Memory B cell (primary cell): ENCODE measurements at regions not wholly inside any gene's neighbourhood (a gene's known extent, or its start where the extent isn't known, plus 50 kb on each side); places are given as distances from the start of the nearest gene placed in this dataset.
"Not testable (repeated sequence)": the region's sequence is repeated elsewhere in the genome, so short reads cannot be mapped to it uniquely, and the experiment has no call there.

ENCODE experiments used
- ATAC-seq: fragments of 150-1000 bp; cut with Tn5 transposase; 2 replicates; pipeline ENCODE4 v1.10.0; 2021; ENCODE audit warnings: low read depth, mild to moderate bottlenecking, moderate library complexity
- DNase-seq, 2 donors: peaks; one replicate each; pipeline ENCODE4 v3.0.0; 2022; ENCODE audit warnings: low spot score in 2 of 2
- H3K27ac Mint-ChIP-seq: one replicate; pipeline ENCODE4 v1.8.0; 2022; ENCODE audit warnings: mild to moderate bottlenecking, moderate library complexity, mixed read lengths
- H3K27me3 Mint-ChIP-seq: one replicate; pipeline ENCODE4 v1.8.0; 2022; ENCODE audit warnings: mixed read lengths
- H3K36me3 Mint-ChIP-seq: one replicate; pipeline ENCODE4 v1.8.0; 2022; ENCODE audit warnings: mild to moderate bottlenecking, mixed read lengths
- H3K4me1 Mint-ChIP-seq: one replicate; pipeline ENCODE4 v1.8.0; 2022; ENCODE audit warnings: mixed read lengths
- H3K4me3 Mint-ChIP-seq: one replicate; pipeline ENCODE4 v1.8.0; 2022; ENCODE audit warnings: mild to moderate bottlenecking, moderate library complexity, mixed read lengths
- H3K9me3 Mint-ChIP-seq: one replicate; pipeline ENCODE4 v1.8.0; 2022; ENCODE audit warnings: mixed read lengths

GRCh38 chr6:91940801-91941200 lies 1353.9 kb upstream of the MAP3K7 start:
- no peaks in the 10 kb centered on the region for H3K27me3 Mint-ChIP-seq
- ATAC-seq, result no peak
- H3K4me3 Mint-ChIP-seq, result no peak overlapping the region
- H3K36me3 Mint-ChIP-seq, result no peaks in the 10 kb centered on the region
- H3K9me3 Mint-ChIP-seq, result peaks cover 7% of the 10 kb centered on the region
- H3K4me1 Mint-ChIP-seq, result no peaks in the 10 kb centered on the region
- no peak overlapping the region for H3K27ac Mint-ChIP-seq
- DNase-seq, result no peak

- no peak overlapping the region for H3K4me3 Mint-ChIP-seq
- DNase-seq (no peak), ATAC-seq (no peak)
- H3K4me1 Mint-ChIP-seq, result no peaks in the 10 kb centered on the region
- H3K9me3 Mint-ChIP-seq, result peaks cover 11% of the 10 kb centered on the region
- no peaks in the 10 kb centered on the region for H3K36me3 Mint-ChIP-seq
- H3K27ac Mint-ChIP-seq, result no peak overlapping the region
- no peaks in the 10 kb centered on the region for H3K27me3 Mint-ChIP-seq
Measured at GRCh38 chr6:91926827-91927226, 1340.0 kb upstream of the MAP3K7 start.

DNA sequence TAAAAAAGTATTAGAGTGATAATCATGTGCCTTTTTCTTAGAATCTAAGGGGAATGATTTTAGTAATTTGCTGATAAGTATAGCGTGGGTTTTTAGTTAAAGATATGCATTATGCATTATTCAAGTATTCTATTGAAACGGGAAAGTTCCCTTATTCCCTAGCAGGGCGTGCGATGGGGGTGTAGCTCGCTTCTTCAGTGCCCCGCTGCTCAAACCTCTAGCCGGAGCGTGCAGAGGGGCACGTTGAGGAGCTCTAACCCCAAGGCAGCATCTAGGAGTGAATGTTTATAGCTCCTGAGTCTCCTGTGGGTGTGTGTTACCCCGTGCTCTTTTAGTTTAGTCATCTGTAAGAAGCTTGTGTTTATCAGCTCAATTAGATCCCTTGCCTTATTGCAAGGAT lies 1339.5 kb upstream of the MAP3K7 start:
- Mint-ChIP-seq H3K27me3 (no peaks in the 10 kb centered on the region), H3K4me3 (no peak overlapping the region), H3K27ac (no peak overlapping the region), H3K4me1 (no peaks in the 10 kb centered on the region), H3K36me3 (no peaks in the 10 kb centered on the region), H3K9me3 (peaks cover 11% of the 10 kb centered on the region)
- DNase-seq (no peak), ATAC-seq (no peak)

DNA sequence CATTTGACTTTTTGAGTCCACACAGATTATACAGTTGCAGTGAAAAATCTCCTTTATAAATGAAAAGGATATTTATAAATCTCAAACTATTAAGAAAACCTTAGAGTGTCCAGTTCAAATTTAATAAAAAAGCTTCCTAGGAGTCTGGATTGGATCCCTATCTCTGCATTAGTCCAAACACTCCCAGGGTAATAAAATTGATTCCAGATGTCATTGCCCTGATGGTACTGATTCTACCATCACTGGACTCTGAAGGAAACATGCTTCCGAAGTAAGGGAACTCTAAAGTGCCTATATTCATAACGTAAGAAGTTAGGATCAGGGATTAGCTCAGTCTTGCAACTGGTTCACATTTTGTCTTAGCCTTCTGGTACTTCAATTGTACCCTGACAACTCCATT lies 1325.1 kb upstream of the MAP3K7 start:
- Mint-ChIP-seq H3K27ac (no peak overlapping the region), H3K4me3 (no peak overlapping the region), H3K9me3 (peaks cover 5% of the 10 kb centered on the region), H3K27me3 (no peaks in the 10 kb centered on the region), H3K4me1 (no peaks in the 10 kb centered on the region), H3K36me3 (no peaks in the 10 kb centered on the region)
- DNase-seq (no peak), ATAC-seq (no peak)

DNA sequence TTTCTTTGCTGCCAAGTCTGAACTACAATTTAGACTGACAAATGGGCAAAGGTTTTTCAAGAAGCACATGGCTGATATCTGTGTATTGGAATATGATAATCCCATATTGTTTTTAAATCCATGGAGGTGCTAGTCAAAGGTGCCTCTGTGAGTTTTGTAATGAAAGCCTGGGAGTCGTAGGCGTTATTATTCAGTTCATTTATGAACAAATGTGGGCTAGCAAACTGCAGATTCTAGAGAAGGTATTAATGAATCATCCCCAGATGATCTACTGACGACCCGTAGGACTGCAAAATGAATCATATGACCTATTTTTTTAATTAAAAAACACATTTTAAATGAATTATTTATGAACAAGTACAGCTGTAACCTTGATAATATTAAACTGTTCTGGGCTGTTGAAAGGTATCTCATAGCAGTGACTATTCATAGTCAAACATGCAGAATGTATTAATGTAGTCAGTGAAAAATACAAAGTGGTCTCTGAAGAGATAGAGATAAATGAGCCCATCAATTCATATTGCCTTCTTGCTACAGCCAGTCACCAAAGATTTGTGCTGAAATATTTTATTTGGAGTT lies 1317.8 kb upstream of the MAP3K7 start:
- Mint-ChIP-seq H3K4me3 (no peak overlapping the region), H3K4me1 (no peaks in the 10 kb centered on the region), H3K9me3 (peaks cover 3% of the 10 kb centered on the region), H3K27me3 (no peaks in the 10 kb centered on the region), H3K36me3 (no peaks in the 10 kb centered on the region), H3K27ac (no peak overlapping the region)
- no peak for DNase-seq
- ATAC-seq, result no peak

- H3K36me3 Mint-ChIP-seq, result no peaks in the 10 kb centered on the region
- peaks cover 11% of the 10 kb centered on the region for H3K9me3 Mint-ChIP-seq
- no peak for ATAC-seq
- H3K27me3 Mint-ChIP-seq, result no peaks in the 10 kb centered on the region
- no peaks in the 10 kb centered on the region for H3K4me1 Mint-ChIP-seq
- no peak overlapping the region for H3K27ac Mint-ChIP-seq
- H3K4me3 Mint-ChIP-seq, result no peak overlapping the region
- no peak for DNase-seq
Measured at GRCh38 chr6:91895599-91896285, 1308.9 kb upstream of the MAP3K7 start.

DNA sequence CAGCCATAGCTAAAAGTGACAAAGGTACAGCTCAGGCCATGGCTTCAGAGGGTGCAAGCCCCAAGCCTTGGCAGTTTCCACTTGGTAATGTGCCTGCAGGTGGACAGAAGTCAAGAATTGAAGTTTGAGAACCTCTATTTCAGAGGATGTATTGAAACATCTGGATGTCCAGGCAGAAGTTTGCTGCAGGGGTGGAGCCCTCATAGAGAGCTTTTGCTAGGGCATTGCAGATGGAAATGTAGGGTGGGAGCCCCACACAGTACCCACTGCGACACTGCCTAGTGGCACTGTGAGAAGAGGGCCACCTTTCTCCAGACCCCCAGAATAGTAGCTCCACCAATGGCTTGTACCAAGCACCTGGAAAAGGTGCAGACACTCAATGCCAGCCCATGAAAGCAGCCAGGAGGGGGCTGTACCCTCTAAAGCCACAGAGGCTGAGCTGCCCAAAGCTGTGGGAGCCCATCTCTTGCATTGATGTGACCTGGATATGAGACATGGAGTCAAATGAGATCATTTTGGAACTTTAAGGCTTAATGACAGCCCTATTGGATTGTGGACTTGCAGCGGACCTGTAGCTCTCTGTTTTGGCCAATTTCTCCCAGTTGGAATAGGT lies 1299.4 kb upstream of the MAP3K7 start:
- DNase-seq (no peak), ATAC-seq (no peak)
- no peak overlapping the region for H3K27ac Mint-ChIP-seq
- H3K36me3 Mint-ChIP-seq, result no peaks in the 10 kb centered on the region
- no peaks in the 10 kb centered on the region for H3K27me3 Mint-ChIP-seq
- H3K4me3 Mint-ChIP-seq, result no peak overlapping the region
- peaks cover 14% of the 10 kb centered on the region for H3K9me3 Mint-ChIP-seq
- H3K4me1 Mint-ChIP-seq, result no peaks in the 10 kb centered on the region

DNA sequence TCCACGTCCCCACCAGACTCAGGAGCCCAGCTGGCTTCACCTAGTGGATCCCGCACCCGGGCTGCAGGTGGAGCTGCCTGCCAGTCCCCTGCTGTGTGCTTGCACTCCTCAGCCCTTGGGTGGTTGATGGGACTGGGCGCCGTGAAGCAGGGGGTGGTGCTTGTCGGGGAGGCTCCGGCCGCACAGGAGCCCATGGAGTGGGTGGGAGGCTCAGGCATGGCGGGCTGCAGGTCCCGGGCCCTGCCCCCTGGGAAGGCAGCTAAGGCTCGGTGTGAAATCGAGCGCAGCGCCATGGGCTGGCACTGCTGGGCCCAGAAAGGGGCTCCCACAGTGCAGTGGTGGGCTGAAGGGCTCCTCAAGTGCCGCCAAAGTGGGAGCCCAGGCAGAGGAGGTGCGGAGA lies 1294.9 kb upstream of the MAP3K7 start:
- not testable (repeated sequence) for H3K4me3 Mint-ChIP-seq, H3K27ac Mint-ChIP-seq, H3K36me3 Mint-ChIP-seq, H3K27me3 Mint-ChIP-seq, H3K9me3 Mint-ChIP-seq, H3K4me1 Mint-ChIP-seq, ATAC-seq, DNase-seq

GRCh38 chr6:91879386-91879995 lies 1292.6 kb upstream of the MAP3K7 start:
- Mint-ChIP-seq H3K36me3 (no peaks in the 10 kb centered on the region), H3K4me1 (no peaks in the 10 kb centered on the region), H3K9me3 (peaks cover 8% of the 10 kb centered on the region), H3K27me3 (no peaks in the 10 kb centered on the region), H3K4me3 (no peak overlapping the region), H3K27ac (no peak overlapping the region)
- DNase-seq, result no peak
- no peak for ATAC-seq

DNA sequence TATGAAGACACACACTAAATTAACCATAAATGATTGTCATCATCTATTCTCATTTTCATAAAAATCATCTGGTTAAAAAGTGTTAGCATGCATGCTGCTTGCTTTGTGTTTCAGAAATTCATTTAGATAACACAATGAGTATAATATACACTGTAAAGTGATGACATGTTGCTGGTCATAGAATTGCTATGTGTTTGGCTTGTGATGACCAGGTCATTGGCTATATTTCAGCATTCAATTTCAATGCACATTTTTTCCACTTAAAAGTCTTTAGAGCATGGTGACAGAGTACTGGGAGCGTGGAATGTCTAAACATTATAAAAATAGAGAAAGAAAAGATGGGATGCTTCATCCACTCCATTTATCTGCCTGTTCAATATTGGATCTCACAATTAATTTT lies 1291.1 kb upstream of the MAP3K7 start:
- H3K4me3 Mint-ChIP-seq, result no peak overlapping the region
- DNase-seq, result no peak
- no peaks in the 10 kb centered on the region for H3K4me1 Mint-ChIP-seq
- no peaks in the 10 kb centered on the region for H3K36me3 Mint-ChIP-seq
- no peaks in the 10 kb centered on the region for H3K27me3 Mint-ChIP-seq
- peaks cover 8% of the 10 kb centered on the region for H3K9me3 Mint-ChIP-seq
- no peak overlapping the region for H3K27ac Mint-ChIP-seq
- ATAC-seq, result no peak

GRCh38 chr6:91874971-91875370 lies 1288.1 kb upstream of the MAP3K7 start:
- Mint-ChIP-seq H3K4me3 (no peak overlapping the region), H3K27ac (no peak overlapping the region), H3K4me1 (no peaks in the 10 kb centered on the region), H3K27me3 (no peaks in the 10 kb centered on the region), H3K9me3 (peaks cover 10% of the 10 kb centered on the region), H3K36me3 (no peaks in the 10 kb centered on the region)
- no peak for DNase-seq
- ATAC-seq, result no peak

DNA sequence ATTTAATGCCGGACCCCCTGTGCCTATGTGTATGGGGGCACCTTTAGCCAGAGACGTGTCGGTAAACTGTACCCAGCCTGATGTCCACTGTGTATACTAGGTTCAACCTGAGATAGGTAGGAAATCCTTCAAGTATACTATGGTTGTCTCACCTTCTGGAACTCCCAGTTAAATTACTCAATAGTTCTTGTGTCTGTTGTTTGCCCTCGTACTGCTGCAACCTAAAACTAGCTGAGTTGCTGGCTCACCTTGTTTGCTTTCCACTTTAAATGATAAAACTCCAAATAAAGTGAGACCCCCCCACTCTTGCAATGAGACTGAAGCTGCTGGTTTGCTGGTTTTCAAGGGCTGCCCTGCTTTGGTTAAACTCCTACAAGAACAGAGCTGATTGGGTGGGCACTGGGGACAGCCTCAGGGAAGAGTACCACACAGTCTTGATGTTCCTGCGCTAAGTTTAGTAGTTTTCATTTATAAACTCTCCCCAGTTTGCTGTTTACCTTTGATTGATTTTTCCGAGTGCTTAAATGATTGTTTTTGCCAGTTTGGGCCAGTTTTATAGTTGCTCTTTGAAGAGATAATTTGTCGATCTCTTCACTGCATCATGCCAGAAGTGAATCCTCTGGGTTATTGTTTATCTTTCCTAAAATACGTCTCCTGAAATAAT lies 1281.8 kb upstream of the MAP3K7 start:
- no peak overlapping the region for H3K4me3 Mint-ChIP-seq
- peaks cover 8% of the 10 kb centered on the region for H3K9me3 Mint-ChIP-seq
- H3K4me1 Mint-ChIP-seq, result no peaks in the 10 kb centered on the region
- H3K36me3 Mint-ChIP-seq, result no peaks in the 10 kb centered on the region
- no peak overlapping the region for H3K27ac Mint-ChIP-seq
- DNase-seq (no peak), ATAC-seq (no peak)
- no peaks in the 10 kb centered on the region for H3K27me3 Mint-ChIP-seq

DNA sequence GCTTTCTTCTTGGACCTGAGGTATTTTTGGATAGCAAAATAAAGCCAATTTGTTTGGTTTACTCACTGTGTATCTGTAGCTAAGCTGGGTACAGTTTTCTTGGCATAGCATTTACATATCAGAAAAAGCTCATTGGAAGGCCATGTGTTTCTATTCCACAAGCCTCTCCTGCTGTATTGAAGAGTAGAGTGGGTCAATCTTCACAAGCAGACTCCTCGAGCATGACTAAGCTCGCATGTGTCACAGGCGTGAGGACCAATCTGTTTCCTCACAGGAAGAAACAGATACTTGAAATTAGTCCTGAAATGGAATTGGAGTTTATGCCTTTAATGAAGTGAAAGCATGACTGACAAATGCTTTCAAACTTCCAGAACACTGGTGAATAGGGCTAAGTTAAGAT lies 1279.0 kb upstream of the MAP3K7 start:
- H3K4me3 Mint-ChIP-seq, result no peak overlapping the region
- no peaks in the 10 kb centered on the region for H3K27me3 Mint-ChIP-seq
- H3K4me1 Mint-ChIP-seq, result no peaks in the 10 kb centered on the region
- no peak for ATAC-seq
- DNase-seq, result no peak
- peaks cover 6% of the 10 kb centered on the region for H3K9me3 Mint-ChIP-seq
- H3K27ac Mint-ChIP-seq, result no peak overlapping the region
- H3K36me3 Mint-ChIP-seq, result no peaks in the 10 kb centered on the region

- H3K4me3 Mint-ChIP-seq, result no peak overlapping the region
- no peaks in the 10 kb centered on the region for H3K27me3 Mint-ChIP-seq
- H3K27ac Mint-ChIP-seq, result no peak overlapping the region
- no peaks in the 10 kb centered on the region for H3K36me3 Mint-ChIP-seq
- peaks cover 6% of the 10 kb centered on the region for H3K9me3 Mint-ChIP-seq
- DNase-seq (no peak), ATAC-seq (no peak)
- no peaks in the 10 kb centered on the region for H3K4me1 Mint-ChIP-seq
Measured at GRCh38 chr6:91864911-91865310, 1278.0 kb upstream of the MAP3K7 start.
